Muscle of back (tissue), 3 donors: ENCODE measurements at regions not wholly inside any gene's neighbourhood (a gene's known extent, or its start where the extent isn't known, plus 50 kb on each side); places are given as distances from the start of the nearest gene placed in this dataset.
"Not testable (repeated sequence)": the region's sequence is repeated elsewhere in the genome, so short reads cannot be mapped to it uniquely, and the experiment has no call there.

Experiments used
- DNase-seq, 3 donors: peaks; one replicate each; pipeline versions ENCODE4 v3.0.0 to v3.0.0-alpha.2; 2013

DNA sequence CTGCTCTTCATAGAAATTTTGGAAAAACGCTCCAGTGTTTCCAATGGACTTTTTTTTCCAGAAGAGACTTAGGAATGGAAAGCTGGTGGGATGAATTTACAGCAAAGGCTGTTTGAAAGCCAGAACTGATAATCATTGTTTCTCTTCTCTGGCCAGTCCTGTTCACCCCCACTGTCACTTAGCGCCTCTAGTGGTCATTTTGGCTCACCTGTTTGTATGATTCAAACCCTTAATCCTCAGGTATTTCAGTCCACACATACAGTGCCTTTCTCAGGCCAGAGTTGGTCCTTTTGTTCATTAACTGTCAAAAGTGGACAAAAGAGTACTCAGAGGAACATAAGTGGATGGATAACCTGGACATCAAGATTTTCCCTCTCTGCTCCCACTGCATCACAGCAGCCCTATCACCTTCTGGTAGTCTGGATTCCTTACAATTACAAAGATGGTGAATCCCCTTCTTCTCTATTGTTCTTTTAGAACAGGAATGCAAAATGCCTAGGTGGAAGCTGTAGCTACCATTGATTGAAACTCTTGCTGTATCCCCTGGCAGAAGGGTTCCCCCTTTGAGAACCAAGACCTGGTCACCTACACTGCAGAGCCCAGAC, 177.6 kb upstream of the OLFM3 start:
- DNase-seq = no peak

DNA sequence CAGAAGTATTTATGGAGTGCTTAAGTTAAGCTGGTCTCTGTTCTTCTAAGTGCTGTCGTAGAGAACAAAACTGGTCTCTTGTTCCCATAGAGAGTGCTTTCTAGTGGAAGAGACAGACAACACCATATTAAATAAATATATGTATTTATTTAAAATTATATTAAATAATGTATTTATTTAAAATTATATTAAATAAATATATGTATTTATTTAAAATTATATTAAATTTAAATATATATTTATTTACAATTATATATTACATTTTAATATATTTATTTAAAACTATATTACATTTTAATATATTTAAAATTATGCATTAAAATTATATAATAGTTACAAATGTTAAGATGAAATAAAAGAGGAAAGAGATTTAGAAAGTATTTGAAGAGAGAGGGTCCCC, 175.5 kb upstream of the OLFM3 start:
- no peak for DNase-seq

DNA sequence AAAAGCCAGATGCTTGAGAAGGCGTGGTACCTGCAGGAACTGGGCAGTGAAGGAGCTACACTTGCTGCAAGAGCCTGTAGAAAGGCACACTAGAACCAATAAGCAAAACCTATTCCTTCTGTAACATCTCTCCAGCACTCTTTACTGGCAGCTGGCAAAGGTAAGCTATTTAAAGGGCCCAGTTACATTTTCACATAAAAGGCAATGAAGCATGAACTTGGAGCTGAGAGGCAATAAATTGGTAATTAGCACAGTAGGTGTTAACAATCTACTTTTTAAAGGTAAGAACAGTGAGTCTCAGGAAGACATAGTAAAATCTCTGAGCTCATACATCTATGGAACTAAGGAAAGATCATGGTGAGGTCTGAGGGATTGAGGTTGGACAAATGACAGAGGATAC, 167.1 kb upstream of the OLFM3 start:
- no peak for DNase-seq

DNA sequence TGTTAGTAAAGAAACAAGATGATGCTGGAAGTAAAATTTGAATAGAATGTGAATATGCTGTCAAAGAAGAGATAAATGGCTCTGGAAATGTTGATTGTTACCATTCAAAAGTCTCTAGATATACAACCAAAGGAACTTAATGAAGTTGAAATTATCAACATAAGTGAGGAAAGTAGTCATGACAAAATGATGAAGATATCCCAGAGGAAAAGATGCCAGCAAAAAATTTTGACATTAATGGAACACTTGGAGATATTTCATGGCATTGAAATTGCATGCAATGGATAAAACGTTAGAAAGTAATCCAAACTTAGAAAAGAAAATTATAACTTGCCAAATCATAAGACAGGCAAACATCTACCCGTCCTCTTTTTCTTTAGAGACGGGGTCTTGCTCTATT, 154.5 kb upstream of the OLFM3 start:
- no peak for DNase-seq

DNA sequence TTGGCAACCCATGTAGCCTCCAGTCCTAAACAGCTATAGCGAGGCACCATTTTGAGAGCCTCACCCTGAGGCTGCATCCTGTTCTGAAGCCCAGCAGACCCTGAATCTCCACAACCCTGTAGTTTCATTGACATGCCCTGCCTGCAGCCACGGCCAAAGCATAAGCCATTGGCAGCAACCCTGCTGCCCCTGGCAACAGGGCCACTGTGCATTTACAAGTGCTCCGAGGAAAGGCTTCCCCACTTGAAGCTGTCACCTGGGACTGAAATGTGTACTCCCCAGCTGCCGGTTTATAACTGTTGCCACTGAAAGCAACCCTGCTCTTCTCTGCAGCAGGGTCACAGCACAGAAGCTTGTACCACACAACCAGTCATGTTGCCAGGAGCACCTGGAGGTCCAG, 124.2 kb upstream of the OLFM3 start:
- DNase-seq = no peak

DNA sequence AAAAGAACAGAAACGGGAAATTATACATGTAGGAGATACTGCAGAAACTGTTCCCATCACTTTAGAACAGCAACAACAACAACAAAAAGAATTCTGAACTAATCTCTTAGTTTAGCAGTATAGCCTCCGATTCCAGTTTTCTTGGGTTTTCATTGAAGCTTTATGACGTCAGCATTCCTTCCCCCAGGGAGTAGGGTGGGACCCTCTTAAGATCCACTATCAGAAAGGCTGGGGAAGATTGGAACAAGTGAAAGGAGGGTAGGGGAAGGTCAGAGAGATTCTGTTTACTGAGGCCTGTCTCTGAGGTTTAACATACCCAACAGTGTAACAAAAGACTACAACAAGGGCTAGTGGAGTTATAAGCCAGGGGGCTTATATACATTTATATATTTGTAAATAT, 121.4 kb upstream of the OLFM3 start:
- no peak for DNase-seq

DNA sequence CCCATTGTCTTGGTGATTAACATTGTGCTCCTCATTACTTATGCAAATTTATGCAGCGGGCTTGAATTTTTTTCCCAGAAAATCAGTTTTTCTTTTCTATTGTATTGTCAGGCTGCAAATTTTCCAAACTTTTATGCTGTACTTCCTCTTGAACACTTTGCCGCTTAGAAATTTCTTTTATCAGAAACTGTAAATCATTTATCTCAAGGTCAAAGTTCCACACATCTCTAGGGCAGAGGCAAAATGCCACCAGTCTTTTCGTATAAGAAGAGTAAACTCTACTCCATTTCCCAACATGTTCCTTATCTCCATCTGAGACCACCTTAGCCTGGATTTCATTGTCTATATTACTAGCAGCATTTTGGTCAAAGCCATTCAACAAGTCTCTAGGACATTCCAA, 113.9 kb upstream of the OLFM3 start:
- no peak for DNase-seq

DNA sequence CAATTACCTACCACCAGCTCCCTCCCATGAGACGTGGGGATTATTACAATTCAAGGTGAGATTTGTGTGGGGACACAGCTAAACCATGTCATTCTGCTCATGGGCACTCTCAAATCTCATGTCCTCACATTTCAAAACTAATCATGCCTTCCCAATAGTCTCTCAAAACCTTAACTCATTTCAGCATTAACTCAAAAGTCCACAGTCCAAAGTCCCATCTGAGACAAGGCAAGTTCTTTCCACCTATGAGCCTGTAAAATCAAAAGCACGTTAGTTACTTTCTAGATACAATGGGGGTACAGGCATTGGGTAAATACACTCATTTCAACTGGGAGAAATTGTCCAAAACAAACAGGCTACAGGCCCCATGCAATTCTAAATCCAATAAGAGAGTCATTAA, 112.8 kb upstream of the OLFM3 start:
- not testable (repeated sequence) for DNase-seq

DNA sequence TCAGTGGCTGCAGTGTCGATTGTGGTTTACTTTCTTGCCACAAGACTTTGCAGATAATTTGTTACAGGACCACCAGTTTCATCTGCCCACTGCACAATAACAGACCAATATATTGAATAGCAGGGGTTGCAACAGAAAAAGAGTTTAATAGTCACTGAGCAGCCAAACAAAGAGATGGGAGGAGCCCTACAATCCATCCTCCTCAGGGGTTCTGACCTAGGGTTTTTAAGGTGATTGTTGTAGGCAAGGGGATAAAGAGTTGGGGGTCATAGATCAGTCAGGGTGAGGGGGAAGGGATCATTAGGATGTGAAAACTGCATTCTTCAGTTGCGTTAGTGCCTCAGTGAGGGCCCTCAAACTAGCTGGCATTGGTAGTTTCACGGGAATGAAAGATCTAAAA, 110.7 kb upstream of the OLFM3 start:
- no peak for DNase-seq

DNA sequence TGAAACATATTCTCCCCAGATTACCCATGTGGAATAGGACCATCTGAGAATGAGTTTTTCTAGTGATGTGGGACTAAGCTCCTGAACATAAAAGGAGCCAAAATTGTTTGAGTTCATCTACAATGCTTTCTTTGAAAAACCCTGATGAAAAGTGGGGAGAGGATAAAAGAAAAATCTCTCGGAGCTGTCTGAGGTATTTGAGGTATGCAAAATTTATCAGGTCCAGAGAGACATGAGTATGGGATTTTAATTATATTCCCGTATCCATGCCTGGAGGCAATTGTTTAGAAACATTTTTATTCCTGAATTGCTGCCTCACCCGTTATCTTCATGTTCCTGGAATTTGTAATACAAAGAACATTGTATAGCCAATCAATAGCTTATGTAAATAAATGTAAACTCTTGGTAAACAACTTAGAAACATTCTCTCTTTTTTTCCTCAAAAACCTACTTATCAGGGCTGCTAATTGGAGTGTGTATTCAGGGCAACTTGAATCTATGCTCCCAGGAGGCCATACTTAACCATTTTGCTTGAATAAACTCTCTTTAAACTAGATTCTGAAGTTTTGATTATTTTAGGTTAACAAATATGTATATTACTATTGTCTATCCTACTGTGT, 109.3 kb upstream of the OLFM3 start:
- DNase-seq = no peak

DNA sequence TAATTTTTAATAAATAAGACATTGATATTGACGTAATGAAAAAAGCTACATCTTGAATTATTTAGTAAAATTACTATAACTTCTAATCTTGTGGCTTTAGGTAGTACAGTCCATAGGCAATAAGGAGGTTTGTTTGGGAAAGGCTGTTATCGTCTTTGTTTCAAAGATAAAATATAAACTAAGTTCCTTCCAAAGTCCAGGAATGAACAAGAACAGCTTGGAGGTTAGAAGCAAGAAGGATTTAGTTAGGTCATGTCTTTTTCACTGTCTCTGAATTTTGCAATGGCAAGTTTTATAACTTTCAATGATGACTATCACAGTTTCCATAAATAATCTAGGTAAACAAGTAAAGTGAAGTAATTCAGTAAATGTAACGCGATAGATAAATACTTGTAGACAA, 106.9 kb upstream of the OLFM3 start:
- DNase-seq = no peak

DNA sequence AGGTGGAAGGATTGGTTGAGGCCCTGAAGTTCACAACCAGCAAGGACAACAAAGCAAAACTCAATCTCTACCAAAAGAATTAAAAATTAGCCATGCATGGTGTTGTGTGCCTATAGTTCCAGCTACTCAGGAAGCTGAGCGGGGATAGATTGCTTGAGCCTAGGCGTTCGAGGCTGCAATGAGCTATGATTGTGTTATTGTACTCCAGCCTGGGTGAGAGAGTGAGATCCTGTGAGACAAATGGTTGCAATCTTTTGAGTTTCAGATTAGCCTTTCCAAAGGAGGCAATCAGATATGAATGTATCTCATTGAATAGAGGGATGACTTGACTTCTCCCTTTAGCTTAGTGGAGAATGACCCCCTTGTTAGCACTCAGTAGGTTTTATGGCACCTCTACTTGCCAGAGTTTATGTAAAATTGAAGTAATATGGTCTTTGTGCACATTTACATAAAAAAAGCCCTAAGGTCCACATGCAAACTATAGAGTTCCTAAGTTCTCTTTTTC, 105.6 kb upstream of the OLFM3 start:
- no peak for DNase-seq

DNA sequence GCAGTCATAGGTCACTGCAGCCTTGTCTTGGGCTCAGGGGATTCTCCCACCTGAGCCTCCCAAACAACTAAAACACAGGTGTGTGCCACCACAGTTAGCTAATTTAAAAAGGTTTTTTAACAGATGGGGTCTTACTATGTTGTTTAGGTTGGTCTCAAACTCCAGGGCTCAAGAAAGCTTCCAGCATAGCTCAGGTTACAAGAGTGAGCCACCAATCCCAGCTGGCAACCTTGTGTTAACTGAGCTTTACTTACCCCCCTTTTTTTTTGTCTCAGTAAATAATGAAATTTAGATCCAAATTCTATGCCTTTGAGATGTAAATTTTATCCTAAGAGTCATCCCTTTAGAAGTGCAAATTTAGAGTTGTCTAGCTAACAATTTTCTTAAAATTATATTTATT, 103.9 kb upstream of the OLFM3 start:
- no peak for DNase-seq

DNA sequence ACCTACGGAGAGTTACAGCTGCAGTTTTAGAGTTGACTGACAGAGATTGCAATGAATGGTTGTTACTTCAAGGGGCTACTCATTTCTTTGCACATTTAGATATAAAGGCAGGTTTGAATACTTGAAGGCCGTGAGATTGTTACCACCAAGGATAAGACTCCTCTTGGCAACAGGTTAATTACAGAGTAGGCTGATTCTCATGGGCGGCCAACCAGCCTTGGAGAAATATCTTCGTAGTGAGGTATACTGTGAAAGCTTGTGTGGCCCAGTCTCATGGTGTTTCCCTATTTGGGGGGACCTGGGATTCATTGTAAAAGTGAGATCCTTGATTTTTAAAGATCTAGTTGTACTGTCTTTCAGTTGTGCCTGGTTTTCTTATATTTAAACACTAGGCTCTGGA, 103.2 kb upstream of the OLFM3 start:
- no peak for DNase-seq

DNA sequence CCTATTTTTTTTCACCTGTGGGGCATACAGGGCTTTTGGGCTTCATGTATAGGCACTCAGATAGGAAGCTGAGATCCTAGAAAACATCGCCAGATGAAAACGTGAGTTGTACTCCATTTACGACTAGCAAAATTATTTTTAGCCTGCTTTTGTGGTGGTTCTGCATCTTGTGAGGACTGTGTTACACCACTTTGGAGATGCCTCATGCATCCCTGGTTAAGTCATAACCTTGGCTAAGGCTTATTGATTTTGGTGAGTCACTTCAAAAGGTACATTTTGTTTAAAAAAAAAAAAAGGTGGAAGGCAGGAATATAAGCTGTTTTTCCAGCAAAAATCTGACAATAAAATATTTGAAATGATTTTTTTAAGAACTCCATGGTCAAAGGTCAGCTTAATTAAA, 101.8 kb upstream of the OLFM3 start:
- DNase-seq = no peak

DNA sequence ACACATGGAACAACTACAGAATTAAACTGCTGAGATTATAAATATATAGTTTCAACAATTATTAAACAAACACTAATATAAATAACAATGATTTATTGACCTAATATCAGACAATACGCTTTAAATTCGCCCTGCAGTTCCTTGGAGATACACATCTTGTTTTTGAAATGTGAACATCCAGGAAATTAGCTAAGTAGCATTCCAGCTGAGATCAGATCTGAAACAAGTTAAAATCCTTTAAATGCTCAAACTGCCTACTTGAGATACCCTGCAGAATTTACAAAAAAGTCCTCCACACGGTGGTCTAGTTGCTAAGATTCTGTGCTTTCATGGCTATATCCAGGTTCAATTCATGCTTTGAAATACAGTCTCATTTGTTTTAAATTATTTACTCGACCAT, 101.4 kb upstream of the OLFM3 start:
- no peak for DNase-seq

DNA sequence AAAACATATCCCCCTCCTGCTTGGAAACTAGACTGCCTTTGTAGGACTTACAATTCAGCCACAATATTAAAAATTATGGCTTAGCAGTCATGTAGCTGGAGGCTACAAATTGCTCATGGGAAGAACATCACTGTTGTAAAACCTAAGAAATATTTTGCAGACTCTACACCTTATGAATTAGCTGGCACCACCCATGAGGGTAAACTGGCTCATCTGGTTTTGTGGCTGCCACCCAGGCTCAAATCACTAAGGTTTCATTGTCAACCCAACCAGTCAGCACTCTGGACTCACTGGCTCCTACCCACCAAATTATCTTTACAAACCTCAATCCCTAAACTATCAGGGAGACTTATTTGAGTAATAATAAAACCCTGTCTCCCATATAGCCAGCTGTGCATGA, 100.7 kb upstream of the OLFM3 start:
- DNase-seq = no peak

DNA sequence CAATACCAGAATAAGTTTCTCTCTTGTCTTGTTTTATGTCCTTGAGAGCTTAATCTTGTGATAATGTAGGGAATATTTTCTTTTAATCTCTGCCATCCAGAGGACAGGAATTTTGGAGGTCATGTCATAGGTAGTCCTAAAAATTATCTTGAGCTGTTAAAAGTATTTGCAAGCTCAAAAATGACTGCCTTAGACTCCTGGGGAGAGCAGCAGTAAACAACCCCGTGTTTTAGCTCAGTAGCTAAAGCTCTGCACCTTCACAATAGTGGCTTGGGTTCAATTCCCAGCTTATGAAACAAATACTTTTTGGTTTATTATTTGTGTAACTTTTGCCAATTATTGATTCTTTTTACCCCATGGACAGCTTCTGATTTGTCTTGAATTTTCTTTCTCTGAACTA, 99.4 kb upstream of the OLFM3 start:
- no peak for DNase-seq

DNA sequence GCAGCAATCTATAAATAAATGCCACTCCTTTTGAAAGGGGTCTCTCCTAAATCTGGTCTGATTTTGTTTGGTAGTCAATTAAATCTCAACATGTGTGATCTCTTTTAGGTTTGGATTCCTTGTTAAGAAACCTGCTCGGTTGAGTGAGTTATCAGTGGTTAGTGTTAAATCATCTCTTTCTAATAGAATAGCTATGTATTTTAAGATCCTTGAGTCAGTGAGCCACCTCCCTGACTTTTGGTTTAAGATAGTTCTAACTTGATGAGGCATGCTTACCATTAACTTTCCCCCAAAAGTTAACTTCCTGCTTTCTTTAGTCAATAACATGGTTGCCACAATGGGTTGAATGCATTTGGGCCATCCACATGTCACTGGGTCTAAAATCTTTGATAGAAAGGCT, 93.1 kb upstream of the OLFM3 start:
- no peak for DNase-seq

DNA sequence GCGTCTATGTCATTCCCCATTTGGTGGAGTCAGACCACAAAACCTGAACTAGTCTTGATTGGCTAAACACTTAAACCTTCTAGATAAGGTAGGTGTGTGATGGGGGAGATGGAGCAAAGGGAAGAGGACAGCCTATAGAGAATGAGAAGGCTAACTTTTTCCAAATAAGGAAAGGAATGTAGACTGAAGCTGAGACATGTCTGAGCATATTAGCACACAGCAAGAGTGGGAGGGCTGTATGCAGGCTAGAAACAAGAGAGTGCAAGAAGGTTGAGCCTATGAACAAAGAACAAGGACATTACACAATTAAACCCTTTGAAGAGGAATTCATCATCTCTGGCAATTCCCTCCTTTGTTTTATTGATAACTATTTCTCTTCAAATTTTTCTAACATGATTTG, 89.2 kb upstream of the OLFM3 start:
- no peak for DNase-seq

DNA sequence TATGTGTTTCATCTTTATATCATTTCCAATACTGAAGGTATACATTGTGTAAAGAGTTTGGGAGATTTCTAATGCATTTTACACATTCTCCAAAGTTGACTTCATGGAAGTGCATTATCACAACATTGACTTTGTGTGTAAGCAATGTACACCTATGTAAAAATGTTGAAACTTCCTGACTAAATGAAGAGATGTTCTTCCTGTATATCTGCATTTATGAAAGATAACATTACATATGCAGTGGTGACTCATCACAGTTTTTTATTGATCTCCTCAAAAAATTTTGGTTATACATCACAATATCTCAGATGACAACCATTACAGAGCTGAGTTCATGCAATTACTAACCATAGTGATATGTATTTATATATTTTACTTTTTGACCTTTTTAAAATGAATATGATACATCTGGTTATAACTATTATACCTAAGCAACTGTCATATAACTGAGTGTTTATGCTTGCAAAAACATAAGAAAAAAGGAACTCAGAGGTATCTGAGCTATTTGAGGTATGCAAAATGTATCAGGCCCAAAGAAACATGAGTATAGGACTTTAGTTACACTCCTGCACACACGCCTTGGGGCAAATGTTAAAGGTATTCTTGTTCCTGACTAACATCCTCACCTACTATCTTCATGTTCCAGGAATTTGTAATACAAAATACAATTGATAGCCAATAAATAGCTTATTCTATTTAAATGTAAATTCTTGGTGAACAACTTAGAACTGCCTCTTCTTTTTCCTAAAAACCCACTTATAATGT, 88.2 kb upstream of the OLFM3 start:
- DNase-seq = no peak

DNA sequence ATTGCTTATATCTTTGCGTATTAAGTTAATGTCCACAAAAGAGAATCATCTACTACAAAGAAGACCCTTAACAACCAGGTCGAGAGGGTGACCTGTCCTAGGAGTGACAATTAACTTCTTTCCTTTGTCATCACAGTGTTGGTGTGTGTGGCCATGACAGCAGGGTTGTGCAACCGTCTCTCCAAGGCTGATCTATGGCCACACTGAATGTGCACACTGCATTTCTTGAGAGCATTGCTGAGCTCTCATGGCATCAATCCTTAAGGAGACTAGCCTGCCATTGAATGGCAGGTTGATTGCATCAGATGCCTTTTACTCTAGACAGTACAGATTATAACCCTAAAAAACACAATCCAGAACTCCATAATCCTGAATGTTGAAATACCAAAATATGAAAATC, 86.5 kb upstream of the OLFM3 start:
- no peak for DNase-seq

DNA sequence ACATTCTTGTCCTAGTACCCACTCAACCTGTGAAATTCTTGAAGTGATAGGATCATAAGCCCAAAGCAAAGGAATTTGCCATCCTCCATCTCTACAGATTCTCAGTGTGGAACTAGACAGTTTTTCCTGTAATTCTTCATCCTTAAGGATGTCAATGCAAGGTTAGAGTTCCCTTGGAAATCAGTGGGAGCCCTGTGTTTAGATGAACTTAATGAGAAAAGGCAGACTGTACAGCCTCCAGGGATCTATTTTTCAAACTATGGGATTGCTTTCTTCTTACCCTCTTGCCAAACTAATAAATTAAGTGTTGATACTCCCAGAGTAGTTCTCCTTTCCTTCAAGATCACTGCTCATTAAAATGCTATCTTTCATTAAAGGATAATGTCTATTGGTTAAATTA, 78.1 kb upstream of the OLFM3 start:
- DNase-seq = no peak

DNA sequence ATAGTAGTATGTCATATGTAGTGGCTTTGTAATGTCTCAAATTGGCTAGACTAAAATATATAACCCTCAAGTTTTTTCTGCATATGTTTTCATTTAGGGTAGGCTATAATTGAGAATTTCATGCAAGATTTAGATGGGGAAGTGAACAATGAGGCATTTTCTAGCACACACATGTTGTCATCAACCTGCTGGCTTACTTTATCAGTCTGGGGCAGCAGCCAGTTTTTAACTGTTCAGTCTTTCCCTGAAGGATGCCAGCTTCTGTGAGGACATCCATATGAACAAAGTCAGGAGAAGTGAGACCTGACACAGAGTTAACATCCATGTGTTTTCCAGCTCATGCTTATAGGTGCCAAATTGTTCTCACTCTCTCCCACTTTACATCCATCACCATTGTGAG, 74.7 kb upstream of the OLFM3 start:
- DNase-seq = no peak
